K562 (cell line): ENCODE measurements at regions not wholly inside any gene's neighbourhood (a gene's known extent, or its start where the extent isn't known, plus 50 kb on each side); places are given as distances from the start of the nearest gene placed in this dataset.

Source experiments
- ATAC-seq: fragments of 200-7000 bp; cut with Tn5 transposase; 3 replicates; pipeline ENCODE4 v1.9.1; 2020; ENCODE audit warnings: moderate library complexity
- BruUV-seq: library from RNA; stranded (reverse); fragments of 400-500 nt; replicated peaks from 2 replicates; lab custom pipeline; 2021; lab: Mats Ljungman, UMichigan
- CTCF ChIA-PET: fragments of 300-600 bp; formaldehyde crosslinking; extraction: SDS; loops from one replicate; lab custom pipeline; 2021; ENCODE audit warnings: low intra/inter-chr PET ratio; lab: Yijun Ruan, JAX
- POLR2A ChIA-PET: fragments of 300-600, 350-650 bp; sonication (Branson Sonifier 250); formaldehyde crosslinking; extraction: SDS; loops from one replicate; lab custom pipeline; 2021; ENCODE audit warnings: antibody characterized with exemption, inconsistent platforms; lab: Yijun Ruan, JAX
- DNase-seq, 4 experiments: peaks; one replicate each; pipeline versions ENCODE4 v3.0.0 to v3.0.0-alpha.2; 2011 to 2018; ENCODE audit warnings: low spot score in 3 of 4, mixed read lengths in 3 of 4; ENCODE audit errors: extremely low read depth in 1 of 4
- FAIRE-seq: peaks from 2 replicates; lab custom pipeline; 2011; peaks lifted over from hg19 to GRCh38; lab: Jason Lieb, UNC
- H2AFZ ChIP-seq: 2 replicates; pipeline ENCODE4 v1.6.0; 2011; ENCODE audit warnings: low read depth, low read length, control low read depth, inconsistent platforms
- H3K27ac ChIP-seq: fragments of 200-600 bp; 3 replicates; pipeline ENCODE4 v1.8.0; 2011; ENCODE audit warnings: low read depth, mild to moderate bottlenecking, control low read depth, inconsistent platforms, low read length, moderate library complexity, mixed read lengths; ENCODE audit errors: extremely low read depth
- H3K27me3 ChIP-seq, 2 experiments: fragments of 300-600 bp in 1 of 2; 2 replicates in 1 of 2; 3 replicates in 1 of 2; pipeline versions ENCODE4 v1.6.0 to v1.8.0; 2011; ENCODE audit warnings: inconsistent platforms in 2 of 2, low read length in 2 of 2, mild to moderate bottlenecking in 1 of 2, mixed read lengths in 1 of 2, moderate library complexity in 1 of 2; ENCODE audit not compliant: control insufficient read depth in 2 of 2, insufficient read depth in 2 of 2
- H3K36me3 ChIP-seq: fragments of 300-600 bp; 3 replicates; pipeline ENCODE4 v1.8.0; 2011; ENCODE audit warnings: mild to moderate bottlenecking, low read length, inconsistent platforms; ENCODE audit not compliant: control insufficient read depth, insufficient read depth
- H3K4me1 ChIP-seq, 2 experiments: fragments of 200-600 bp in 1 of 2; replicated peaks in 1 of 2; 2 replicates in 1 of 2; 3 replicates in 1 of 2; pipeline versions ENCODE4 v1.5.1 to v1.8.0; 2011; ENCODE audit warnings: inconsistent platforms in 2 of 2, low read length in 2 of 2, mild to moderate bottlenecking in 1 of 2, mixed read lengths in 1 of 2, moderate library complexity in 1 of 2; ENCODE audit not compliant: control insufficient read depth in 2 of 2, insufficient read depth in 2 of 2
- H3K4me2 ChIP-seq: 2 replicates; pipeline ENCODE4 v1.6.1; 2011; ENCODE audit warnings: low read length, control low read depth, inconsistent platforms, mixed read lengths; ENCODE audit not compliant: insufficient read depth
- H3K4me3 ChIP-seq: fragments of 200-600 bp; sonication (generic), shearing (Covaris generic); 2 replicates; pipeline ENCODE4 v1.5.1; 2016; ENCODE audit warnings: control low read depth, inconsistent platforms
- H3K79me2 ChIP-seq: fragments of 200-600 bp; 3 replicates; pipeline ENCODE4 v1.8.0; 2011; ENCODE audit warnings: low read length, inconsistent platforms; ENCODE audit not compliant: control insufficient read depth, insufficient read depth
- H3K9ac ChIP-seq, 2 experiments: 2 replicates each; pipeline versions ENCODE4 v1.6.0 to v1.6.1; 2011; ENCODE audit warnings: low read depth in 2 of 2, low read length in 2 of 2, control low read depth in 1 of 2, inconsistent platforms in 1 of 2, mild to moderate bottlenecking in 1 of 2, mixed read lengths in 1 of 2; ENCODE audit not compliant: insufficient read depth in 1 of 2
- H3K9me1 ChIP-seq: one replicate; pipeline ENCODE4 v1.6.0; 2011; ENCODE audit warnings: inconsistent platforms, mild to moderate bottlenecking, low read length, moderate library complexity; ENCODE audit not compliant: control insufficient read depth, insufficient read depth
- H3K9me3 ChIP-seq: replicated peaks from 2 replicates; pipeline ENCODE4 v1.5.1; 2011; ENCODE audit warnings: low read depth, low read length, inconsistent platforms; ENCODE audit not compliant: control insufficient read depth, insufficient read depth
- H4K20me1 ChIP-seq: replicated peaks from 2 replicates; pipeline ENCODE4 v1.6.1; 2011; ENCODE audit warnings: low read length, inconsistent platforms, mixed read lengths; ENCODE audit not compliant: control insufficient read depth, insufficient read depth
- CUX1 ChIP-seq: fragments of 200-800 bp; sonication (Bioruptor generic); IDR thresholded peaks from 2 replicates; pipeline ENCODE4 v1.6.1; 2016; ENCODE audit warnings: missing genetic modification characterization, missing compliant biosample characterization
- HDGF ChIP-seq: fragments of 450-650 bp; IDR thresholded peaks from 2 replicates; pipeline ENCODE4 v1.6.1; 2016
- HNRNPH1 ChIP-seq: fragments of 200-400 bp; formaldehyde crosslinking; optimal IDR thresholded peaks from 2 replicates; pipeline ENCODE3; 2017; ENCODE audit warnings: low read depth, mild to moderate bottlenecking, low read length, moderate library complexity
- KLF13 ChIP-seq: fragments of 450-650 bp; IDR thresholded peaks from 2 replicates; pipeline ENCODE4 v1.6.1; 2016; ENCODE audit warnings: missing genetic modification characterization, low read depth, mild to moderate bottlenecking, missing compliant biosample characterization, moderate library complexity, borderline replicate concordance
- MAFG ChIP-seq: fragments of 450-650 bp; conservative IDR thresholded peaks from 2 replicates; pipeline ENCODE4 v1.6.1; 2016; ENCODE audit warnings: missing genetic modification characterization, missing compliant biosample characterization
- MECOM ChIP-seq: fragments of 250-450 bp; sonication (Bioruptor Pico); IDR thresholded peaks from 2 replicates; pipeline ENCODE4 v1.8.0; 2022; ENCODE audit warnings: inconsistent platforms
- MEF2A ChIP-seq: IDR thresholded peaks from 2 replicates; pipeline ENCODE4 v1.6.1; 2011; ENCODE audit warnings: low read depth, mild to moderate bottlenecking, low read length, moderate library complexity; ENCODE audit not compliant: control insufficient read depth
- NCOA6 ChIP-seq: fragments of 450-650 bp; IDR thresholded peaks from 2 replicates; pipeline ENCODE4 v1.6.1; 2017; ENCODE audit warnings: mild to moderate bottlenecking
- NR3C1 ChIP-seq: sonication (generic); formaldehyde crosslinking; IDR thresholded peaks from 2 replicates; pipeline ENCODE4 v1.8.1; 2022; ENCODE audit warnings: missing genetic modification reagents
- RNF2 ChIP-seq: sonication (generic); IDR thresholded peaks from 2 replicates; pipeline ENCODE4 v1.6.1; 2016
- ZC3H11A ChIP-seq: IDR thresholded peaks from 2 replicates; pipeline ENCODE4 v1.6.1; 2012; ENCODE audit warnings: low read depth, low read length, improper control_type of control experiment
- ZNF146 ChIP-seq: IDR thresholded peaks from one replicate; pipeline ENCODE4 v1.6.1; 2018; ENCODE audit warnings: missing compliant biosample characterization; ENCODE audit not compliant: unreplicated experiment
- WGBS: fragments of 100-300 bp; shearing (Covaris generic); methylation state at CpG from one replicate; pipeline ENCODE4 v1.1.6; 2016; ENCODE audit warnings: low coverage, mixed read lengths; ENCODE audit not compliant: insufficient coverage; ENCODE audit errors: missing lambda C conversion rate; 5-methylcytosine and 5-hydroxymethylcytosine counted together
- in situ Hi-C: fragments of 300-500 bp; cut with MboI; formaldehyde crosslinking; loops from 4 replicates; pipeline ENCODE4 v1.15.0; 2018; ENCODE audit warnings: inconsistent platforms, mixed read lengths
- intact Hi-C: fragments of 100-400 bp; cut with micrococcal nuclease; formaldehyde crosslinking; loops from 2 replicates; pipeline ENCODE4 v1.14.2; 2022

DNA sequence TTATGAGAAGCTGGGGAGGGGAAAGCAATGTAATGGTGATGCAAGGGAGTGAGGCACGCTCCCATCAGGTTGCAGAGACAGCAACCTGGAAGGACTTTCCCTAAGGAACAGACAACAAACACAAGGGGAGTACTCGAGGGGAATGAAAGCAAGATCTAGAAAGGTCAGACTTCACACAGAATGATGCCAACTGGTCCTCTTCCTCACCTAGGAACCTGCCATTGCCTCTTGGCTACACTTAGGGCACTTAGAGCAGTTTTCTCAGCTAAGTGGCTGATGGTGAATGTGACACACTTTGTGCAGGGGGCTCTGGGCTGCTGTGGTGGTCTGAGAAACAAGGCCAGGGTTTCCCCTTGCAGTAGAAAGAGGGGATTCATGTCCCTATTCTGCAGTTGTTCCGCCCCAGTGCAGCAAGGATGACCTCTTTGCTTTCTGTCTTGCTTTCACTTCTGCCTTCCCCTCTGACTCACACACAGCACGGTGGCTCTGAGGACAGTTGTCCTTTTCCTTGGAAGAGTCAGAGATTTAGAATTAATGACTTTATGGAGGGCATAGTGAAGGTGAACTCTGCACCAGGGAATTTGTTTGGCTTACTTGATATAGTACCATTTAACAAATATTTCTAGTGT, 394.0 kb upstream of the KLF4 start:
- in situ Hi-C loops: no loop called here
- no peak overlapping the region for H2AFZ ChIP-seq
- POLR2A ChIA-PET: no interaction called here
- H3K4me1 ChIP-seq: no peaks in the 10 kb centered on the region
- intact Hi-C loops: no loop called here
- 0% methylated on average over 4 of the region's 4 CpGs for WGBS
- FAIRE-seq (no peak), ATAC-seq (no peak), DNase-seq (no peak)
- no peak overlapping the region for H3K9ac ChIP-seq
- no peaks in the 10 kb centered on the region for H4K20me1 ChIP-seq
- H3K36me3 ChIP-seq: no peaks in the 10 kb centered on the region
- H3K79me2 ChIP-seq: no peaks in the 10 kb centered on the region
- H3K9me3 ChIP-seq: no peaks in the 10 kb centered on the region
- H3K27ac ChIP-seq: no peak overlapping the region
- TF ChIP-seq ZNF146 (CRISPR knock-in tag): no peak
- no peak for TF ChIP-seq MAFG (tag)
- TF ChIP-seq MECOM (CRISPR knock-in tag): no peak
- CTCF ChIA-PET: no interaction called here
- H3K4me2 ChIP-seq: no peak overlapping the region
- no peak overlapping the region for H3K4me3 ChIP-seq
- peaks cover 0 to 23% of the 10 kb centered on the region in 2 experiments; a peak in 4 of 5 replicates for H3K27me3 ChIP-seq
- BruUV-seq: no TSS peak
- H3K9me1 ChIP-seq: no peaks in the 10 kb centered on the region

- no peaks in the 10 kb centered on the region for H3K4me1 ChIP-seq
- in situ Hi-C loops: no loop called here
- H3K9ac ChIP-seq: no peak overlapping the region
- FAIRE-seq (no peak), DNase-seq (no peak), ATAC-seq (no peak)
- H2AFZ ChIP-seq: no peak overlapping the region
- no TSS peak for BruUV-seq
- CTCF ChIA-PET: no interaction called here
- H3K79me2 ChIP-seq: no peaks in the 10 kb centered on the region
- no peak overlapping the region for H3K27ac ChIP-seq
- peaks cover 0 to 19% of the 10 kb centered on the region in 2 experiments; a peak in 4 of 5 replicates for H3K27me3 ChIP-seq
- no peaks in the 10 kb centered on the region for H3K36me3 ChIP-seq
- no peaks in the 10 kb centered on the region for H3K9me1 ChIP-seq
- 0% methylated on average over 2 of the region's 2 CpGs for WGBS
- intact Hi-C loops: no loop called here
- H3K4me3 ChIP-seq: no peak overlapping the region
- H3K4me2 ChIP-seq: no peak overlapping the region
- H3K9me3 ChIP-seq: no peaks in the 10 kb centered on the region
- H4K20me1 ChIP-seq: no peaks in the 10 kb centered on the region
- POLR2A ChIA-PET: no interaction called here
- TF ChIP-seq HDGF (no peak), NCOA6 (no peak), NR3C1 (CRISPR knock-in tag) (no peak), RNF2 (no peak), MEF2A (no peak), CUX1 (CRISPR knock-in tag) (no peak), KLF13 (tag) (no peak), HNRNPH1 (no peak), ZC3H11A (no peak)
Measured at GRCh38 chr9:107881626-107882300, 392.2 kb upstream of the KLF4 start.
